GM12873 (cell line): ENCODE measurements at regions not wholly inside any gene's neighbourhood (a gene's known extent, or its start where the extent isn't known, plus 50 kb on each side); places are given as distances from the start of the nearest gene placed in this dataset.

Source experiments
- TF ChIP-seq, protein P1 (sequence below): IDR thresholded peaks from 2 replicates; pipeline ENCODE4 v1.5.1; 2012; ENCODE audit warnings: low read depth, mild to moderate bottlenecking, moderate library complexity, low read length, control low read depth; ENCODE audit not compliant: insufficient read depth; ENCODE audit errors: missing control alignments

- TF ChIP-seq, protein P1, sequence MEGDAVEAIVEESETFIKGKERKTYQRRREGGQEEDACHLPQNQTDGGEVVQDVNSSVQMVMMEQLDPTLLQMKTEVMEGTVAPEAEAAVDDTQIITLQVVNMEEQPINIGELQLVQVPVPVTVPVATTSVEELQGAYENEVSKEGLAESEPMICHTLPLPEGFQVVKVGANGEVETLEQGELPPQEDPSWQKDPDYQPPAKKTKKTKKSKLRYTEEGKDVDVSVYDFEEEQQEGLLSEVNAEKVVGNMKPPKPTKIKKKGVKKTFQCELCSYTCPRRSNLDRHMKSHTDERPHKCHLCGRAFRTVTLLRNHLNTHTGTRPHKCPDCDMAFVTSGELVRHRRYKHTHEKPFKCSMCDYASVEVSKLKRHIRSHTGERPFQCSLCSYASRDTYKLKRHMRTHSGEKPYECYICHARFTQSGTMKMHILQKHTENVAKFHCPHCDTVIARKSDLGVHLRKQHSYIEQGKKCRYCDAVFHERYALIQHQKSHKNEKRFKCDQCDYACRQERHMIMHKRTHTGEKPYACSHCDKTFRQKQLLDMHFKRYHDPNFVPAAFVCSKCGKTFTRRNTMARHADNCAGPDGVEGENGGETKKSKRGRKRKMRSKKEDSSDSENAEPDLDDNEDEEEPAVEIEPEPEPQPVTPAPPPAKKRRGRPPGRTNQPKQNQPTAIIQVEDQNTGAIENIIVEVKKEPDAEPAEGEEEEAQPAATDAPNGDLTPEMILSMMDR: no peak
Measured at GRCh38 chr12:13339091-13339490, 142.6 kb downstream of the EMP1 start.

GRCh38 chr12:13337791-13338190 is 141.3 kb downstream of the EMP1 start:
- TF ChIP-seq, protein P1: no peak

DNA sequence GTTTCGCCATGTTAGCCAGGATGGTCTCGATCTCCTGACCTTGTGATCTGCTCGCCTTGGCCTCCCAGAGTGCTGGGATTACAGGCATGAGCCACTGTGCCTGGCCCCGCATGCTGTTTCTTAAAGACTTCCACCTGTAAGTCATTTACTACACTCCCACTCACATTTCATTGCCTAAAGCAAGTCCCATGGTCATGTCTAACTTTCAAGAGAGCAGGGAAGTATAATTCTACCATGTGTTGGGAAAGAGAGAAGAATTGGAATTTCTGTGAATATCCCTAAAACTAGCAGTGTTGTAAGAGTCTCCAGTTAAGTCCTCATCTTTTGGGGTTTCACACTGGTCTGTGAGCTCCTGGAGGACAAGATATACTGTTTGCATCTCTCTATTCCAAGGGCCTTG is 139.7 kb downstream of the EMP1 start:
- TF ChIP-seq, protein P1: no peak

DNA sequence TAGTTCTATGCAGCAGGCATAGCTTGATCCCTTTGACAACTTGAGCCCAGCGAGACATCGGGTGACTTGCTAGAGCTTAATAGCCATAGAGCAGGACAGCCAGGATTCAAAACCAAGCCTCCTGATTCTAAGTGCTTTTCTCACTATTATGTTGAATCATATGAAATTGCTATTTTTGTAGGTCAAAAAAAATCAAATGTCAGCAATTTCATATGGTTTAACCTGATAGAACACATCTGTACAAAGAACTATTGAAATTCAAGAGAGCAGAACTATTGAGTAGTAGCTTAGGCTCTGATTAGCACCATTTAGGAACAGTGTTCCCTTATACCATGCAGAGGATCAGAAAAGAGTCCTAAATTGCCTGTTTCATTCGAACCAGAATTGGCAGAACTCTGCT is 132.0 kb downstream of the EMP1 start:
- TF ChIP-seq, protein P1: no peak

DNA sequence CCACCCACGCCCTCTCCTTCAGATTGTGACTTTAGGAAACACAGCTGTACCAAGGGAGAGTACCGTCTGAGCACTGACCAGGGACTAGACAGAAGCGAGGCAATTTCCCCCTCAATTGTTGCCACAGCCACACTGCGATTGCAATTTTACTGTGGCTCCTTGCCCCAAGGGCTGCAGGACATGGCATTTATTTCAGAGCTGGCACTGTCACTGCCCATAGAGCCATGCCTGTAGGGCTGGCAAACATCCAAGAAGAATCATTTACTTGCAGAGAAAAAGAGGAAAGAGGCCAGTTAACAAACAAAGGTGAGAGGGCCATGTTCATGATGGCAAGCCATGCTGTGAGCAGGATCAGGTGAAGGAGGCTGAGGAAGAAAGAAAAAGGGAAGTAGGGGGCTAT is 129.6 kb downstream of the EMP1 start:
- TF ChIP-seq, protein P1: no peak

GRCh38 chr12:13318231-13319015 is 121.9 kb downstream of the EMP1 start:
- TF ChIP-seq, protein P1: no peak

GRCh38 chr12:13316587-13317246 is 120.2 kb downstream of the EMP1 start:
- TF ChIP-seq, protein P1: no peak
